ENCODE measurements at regions not wholly inside any gene's neighbourhood (a gene's known extent, or its start where the extent isn't known, plus 50 kb on each side); places are given as distances from the start of the nearest gene placed in this dataset.

GRCh38 chr1:11341901-11342552 is 69.0 kb downstream of the UBIAD1 start:
- Histone ChIP-seq H3F3A (ENCODE audit: insufficient read depth) (no peaks in the 10 kb centered on the region), H3K9me3 (ENCODE audit: insufficient read depth, low read length) (no peaks in the 10 kb centered on the region), H3K36me3 (ENCODE audit: low read length) (no peaks in the 10 kb centered on the region), H2AFZ (ENCODE audit: low read depth, low read length, severe bottlenecking) (no peak overlapping the region), H3K4me2 (ENCODE audit: low read depth, low read length, poor library complexity, severe bottlenecking) (no peak overlapping the region), H3K27me3 (ENCODE audit: low read length) (no peaks in the 10 kb centered on the region), H3K79me2 (ENCODE audit: insufficient read depth, low read length) (no peaks in the 10 kb centered on the region), H3K9ac (ENCODE audit: low read length) (no peak overlapping the region), H3K27ac (ENCODE audit: low read depth, low read length) (no peak overlapping the region), H3K9me2 (replicated peaks; ENCODE audit: insufficient read depth, low read length) (no peaks in the 10 kb centered on the region), H3K4me3 (ENCODE audit: insufficient read depth, low read length, poor library complexity, severe bottlenecking) (no peak overlapping the region), H4K20me1 (ENCODE audit: low read depth, low read length) (no peaks in the 10 kb centered on the region)
- TF ChIP-seq, protein P1, sequence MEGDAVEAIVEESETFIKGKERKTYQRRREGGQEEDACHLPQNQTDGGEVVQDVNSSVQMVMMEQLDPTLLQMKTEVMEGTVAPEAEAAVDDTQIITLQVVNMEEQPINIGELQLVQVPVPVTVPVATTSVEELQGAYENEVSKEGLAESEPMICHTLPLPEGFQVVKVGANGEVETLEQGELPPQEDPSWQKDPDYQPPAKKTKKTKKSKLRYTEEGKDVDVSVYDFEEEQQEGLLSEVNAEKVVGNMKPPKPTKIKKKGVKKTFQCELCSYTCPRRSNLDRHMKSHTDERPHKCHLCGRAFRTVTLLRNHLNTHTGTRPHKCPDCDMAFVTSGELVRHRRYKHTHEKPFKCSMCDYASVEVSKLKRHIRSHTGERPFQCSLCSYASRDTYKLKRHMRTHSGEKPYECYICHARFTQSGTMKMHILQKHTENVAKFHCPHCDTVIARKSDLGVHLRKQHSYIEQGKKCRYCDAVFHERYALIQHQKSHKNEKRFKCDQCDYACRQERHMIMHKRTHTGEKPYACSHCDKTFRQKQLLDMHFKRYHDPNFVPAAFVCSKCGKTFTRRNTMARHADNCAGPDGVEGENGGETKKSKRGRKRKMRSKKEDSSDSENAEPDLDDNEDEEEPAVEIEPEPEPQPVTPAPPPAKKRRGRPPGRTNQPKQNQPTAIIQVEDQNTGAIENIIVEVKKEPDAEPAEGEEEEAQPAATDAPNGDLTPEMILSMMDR (IDR thresholded peaks at IDR 0.05; ENCODE audit: insufficient read depth, low read length, poor library complexity, severe bottlenecking) = no peak
- TF ChIP-seq EZH2phosphoT487 (conservative IDR thresholded peaks at IDR 0.05; ENCODE audit: low read length) = no peak

- no peaks in the 10 kb centered on the region for H3F3A ChIP-seq (ENCODE audit: insufficient read depth)
- no peak overlapping the region for H3K9ac ChIP-seq (ENCODE audit: low read length)
- H3K36me3 ChIP-seq (ENCODE audit: low read length) = no peaks in the 10 kb centered on the region
- H3K27ac ChIP-seq (ENCODE audit: low read depth, low read length) = no peak overlapping the region
- no peak overlapping the region for H2AFZ ChIP-seq (ENCODE audit: low read depth, low read length, severe bottlenecking)
- no peaks in the 10 kb centered on the region for H3K9me2 ChIP-seq (replicated peaks; ENCODE audit: insufficient read depth, low read length)
- no peaks in the 10 kb centered on the region for H3K27me3 ChIP-seq (ENCODE audit: low read length)
- H3K4me2 ChIP-seq (ENCODE audit: low read depth, low read length, poor library complexity, severe bottlenecking) = no peak overlapping the region
- TF ChIP-seq EZH2phosphoT487 (conservative IDR thresholded peaks at IDR 0.05; ENCODE audit: low read length) = no peak
- TF ChIP-seq, protein P1 (IDR thresholded peaks at IDR 0.05; ENCODE audit: insufficient read depth, low read length, poor library complexity, severe bottlenecking) = no peak
- H3K4me3 ChIP-seq (ENCODE audit: insufficient read depth, low read length, poor library complexity, severe bottlenecking) = no peak overlapping the region
- no peaks in the 10 kb centered on the region for H3K79me2 ChIP-seq (ENCODE audit: insufficient read depth, low read length)
- H3K9me3 ChIP-seq (ENCODE audit: insufficient read depth, low read length) = no peaks in the 10 kb centered on the region
- no peaks in the 10 kb centered on the region for H4K20me1 ChIP-seq (ENCODE audit: low read depth, low read length)
Observed at GRCh38 chr1:11342621-11343032, 69.6 kb downstream of the UBIAD1 start.

- H3F3A ChIP-seq (ENCODE audit: insufficient read depth) = no peaks in the 10 kb centered on the region
- no peaks in the 10 kb centered on the region for H3K27me3 ChIP-seq (ENCODE audit: low read length)
- H3K9me2 ChIP-seq (replicated peaks; ENCODE audit: insufficient read depth, low read length) = no peaks in the 10 kb centered on the region
- H3K36me3 ChIP-seq (ENCODE audit: low read length) = no peaks in the 10 kb centered on the region
- H3K9me3 ChIP-seq (ENCODE audit: insufficient read depth, low read length) = no peaks in the 10 kb centered on the region
- H4K20me1 ChIP-seq (ENCODE audit: low read depth, low read length) = no peaks in the 10 kb centered on the region
- no peak overlapping the region for H3K27ac ChIP-seq (ENCODE audit: low read depth, low read length)
- no peaks in the 10 kb centered on the region for H3K79me2 ChIP-seq (ENCODE audit: insufficient read depth, low read length)
- TF ChIP-seq, protein P1 (IDR thresholded peaks at IDR 0.05; ENCODE audit: insufficient read depth, low read length, poor library complexity, severe bottlenecking) = no peak
- no peak for TF ChIP-seq EZH2phosphoT487 (conservative IDR thresholded peaks at IDR 0.05; ENCODE audit: low read length)
- no peak overlapping the region for H3K4me2 ChIP-seq (ENCODE audit: low read depth, low read length, poor library complexity, severe bottlenecking)
- no peak overlapping the region for H2AFZ ChIP-seq (ENCODE audit: low read depth, low read length, severe bottlenecking)
- H3K4me3 ChIP-seq (ENCODE audit: insufficient read depth, low read length, poor library complexity, severe bottlenecking) = no peak overlapping the region
- no peak overlapping the region for H3K9ac ChIP-seq (ENCODE audit: low read length)
Observed at GRCh38 chr1:11345971-11346715, 73.1 kb downstream of the UBIAD1 start.
